KMS-11 (cell line): ENCODE measurements at regions not wholly inside any gene's neighbourhood (a gene's known extent, or its start where the extent isn't known, plus 50 kb on each side); places are given as distances from the start of the nearest gene placed in this dataset.

Experiments
- H2AFZ ChIP-seq: fragments of 200-600 bp; sonication (generic); 2 replicates; pipeline ENCODE4 v1.6.1; 2016; ENCODE audit warnings: antibody characterized with exemption, mixed run types, low read depth
- H3K27ac ChIP-seq: fragments of 200-600 bp; sonication (generic); 2 replicates; pipeline ENCODE4 v1.6.1; 2016; ENCODE audit warnings: mild to moderate bottlenecking, mixed run types
- H3K27me3 ChIP-seq: fragments of 200-600 bp; sonication (generic); 2 replicates; pipeline ENCODE4 v1.6.1; 2017; ENCODE audit warnings: mild to moderate bottlenecking, low read depth, mixed run types, moderate library complexity; ENCODE audit not compliant: insufficient read depth
- H3K36me3 ChIP-seq: fragments of 200-600 bp; sonication (generic); 2 replicates; pipeline ENCODE4 v1.6.1; 2017; ENCODE audit warnings: mild to moderate bottlenecking, mixed run types; ENCODE audit not compliant: insufficient read depth
- H3K4me1 ChIP-seq: fragments of 200-600 bp; sonication (generic); 2 replicates; pipeline ENCODE4 v1.6.1; 2016; ENCODE audit warnings: mild to moderate bottlenecking, low read depth, mixed run types; ENCODE audit not compliant: poor library complexity, severe bottlenecking
- H3K4me2 ChIP-seq: fragments of 200-600 bp; sonication (generic); 2 replicates; pipeline ENCODE4 v1.7.0; 2016; ENCODE audit warnings: mild to moderate bottlenecking, mixed run types
- H3K4me3 ChIP-seq: fragments of 200-600 bp; sonication (generic); IDR thresholded peaks from 2 replicates; pipeline ENCODE4 v1.6.1; 2017; ENCODE audit warnings: low read depth, low read length, mixed read lengths; ENCODE audit not compliant: insufficient read depth
- H3K79me2 ChIP-seq: fragments of 200-600 bp; sonication (generic); 2 replicates; pipeline ENCODE4 v1.6.1; 2016; ENCODE audit warnings: low read depth, mixed run types; ENCODE audit not compliant: insufficient read depth
- H3K9ac ChIP-seq: fragments of 200-600 bp; sonication (generic); 2 replicates; pipeline ENCODE4 v1.6.1; 2016; ENCODE audit warnings: mild to moderate bottlenecking, mixed run types
- H4K20me1 ChIP-seq: fragments of 200-600 bp; sonication (generic); 2 replicates; pipeline ENCODE4 v1.6.1; 2016; ENCODE audit warnings: mild to moderate bottlenecking, mixed run types; ENCODE audit not compliant: insufficient read depth
- CTCF ChIP-seq: fragments of 200-600 bp; sonication (generic); conservative IDR thresholded peaks from 2 replicates; pipeline ENCODE4 v1.6.1; 2017; ENCODE audit warnings: low read depth, mild to moderate bottlenecking, antibody characterized with exemption, low read length, moderate library complexity, mixed read lengths

GRCh38 chr22:49655168-49655812, 172.4 kb downstream of the BRD1 start:
- H3K9ac ChIP-seq, result no peak overlapping the region
- no peak overlapping the region for H3K4me3 ChIP-seq
- no peaks in the 10 kb centered on the region for H3K4me1 ChIP-seq
- peaks cover 12% of the 10 kb centered on the region; the same call in 1 of the 2 replicates for H3K27me3 ChIP-seq
- H2AFZ ChIP-seq, result no peak overlapping the region
- H3K4me2 ChIP-seq, result no peak overlapping the region
- no peaks in the 10 kb centered on the region for H4K20me1 ChIP-seq
- no peak overlapping the region for H3K27ac ChIP-seq
- no peak for TF ChIP-seq CTCF
- H3K79me2 ChIP-seq, result no peaks in the 10 kb centered on the region
- H3K36me3 ChIP-seq, result no peaks in the 10 kb centered on the region

- Histone ChIP-seq H4K20me1 (no peaks in the 10 kb centered on the region), H3K27me3 (peaks cover 12% of the 10 kb centered on the region; the same call in 1 of the 2 replicates), H3K27ac (no peak overlapping the region), H3K79me2 (no peaks in the 10 kb centered on the region), H3K4me2 (no peak overlapping the region), H2AFZ (no peak overlapping the region), H3K4me1 (no peaks in the 10 kb centered on the region), H3K36me3 (no peaks in the 10 kb centered on the region), H3K4me3 (no peak overlapping the region), H3K9ac (no peak overlapping the region)
- no peak for TF ChIP-seq CTCF
These were observed 177.1 kb downstream of the BRD1 start for GRCh38 chr22:49650336-49651241.

GRCh38 chr22:49649166-49650068, 178.3 kb downstream of the BRD1 start:
- H3K79me2 ChIP-seq, result no peaks in the 10 kb centered on the region
- no peak overlapping the region for H3K9ac ChIP-seq
- peaks cover 5% of the 10 kb centered on the region; the same call in 1 of the 2 replicates for H3K27me3 ChIP-seq

More at GRCh38 chr22:49649166-49650068, 178.3 kb downstream of the BRD1 start:
- no peak for TF ChIP-seq CTCF
- Histone ChIP-seq H3K4me3 (no peak overlapping the region), H3K27ac (no peak overlapping the region), H3K4me1 (no peaks in the 10 kb centered on the region), H3K36me3 (no peaks in the 10 kb centered on the region), H4K20me1 (no peaks in the 10 kb centered on the region), H2AFZ (no peak overlapping the region), H3K4me2 (no peak overlapping the region)
